ENCODE measurements at regions not wholly inside any gene's neighbourhood (a gene's known extent, or its start where the extent isn't known, plus 50 kb on each side); places are given as distances from the start of the nearest gene placed in this dataset.

DNA sequence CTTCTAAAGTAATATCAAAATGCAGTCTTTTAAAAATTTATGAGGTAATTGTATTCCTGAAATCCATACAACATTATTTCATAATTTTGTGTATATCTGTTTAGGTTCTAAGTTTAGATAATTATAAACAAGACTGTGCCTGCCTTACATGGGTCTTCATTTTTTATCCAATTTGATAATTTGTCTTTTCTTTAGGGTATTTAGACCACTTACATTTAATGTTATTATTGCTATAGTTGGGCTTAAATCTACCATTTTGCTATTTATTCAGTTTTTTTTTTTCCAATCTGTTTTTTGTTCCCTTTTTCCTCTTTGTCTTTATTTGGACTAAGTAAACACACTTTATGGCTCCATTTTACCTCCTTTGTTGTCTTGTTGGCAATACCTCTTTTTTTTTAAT, 312.5 kb upstream of the MEX3C start:
- no peak for TF ChIP-seq CTCF (IDR thresholded peaks at IDR 0.05)
- TF ChIP-seq POLR2A (IDR thresholded peaks at IDR 0.05), result no peak

All from heart left ventricle (tissue), 13 donors.